ENCODE measurements at regions not wholly inside any gene's neighbourhood (a gene's known extent, or its start where the extent isn't known, plus 50 kb on each side); places are given as distances from the start of the nearest gene placed in this dataset.
A peak's percentile ranks its signal among the peaks of the same experiment; 100 is the strongest.

DNA sequence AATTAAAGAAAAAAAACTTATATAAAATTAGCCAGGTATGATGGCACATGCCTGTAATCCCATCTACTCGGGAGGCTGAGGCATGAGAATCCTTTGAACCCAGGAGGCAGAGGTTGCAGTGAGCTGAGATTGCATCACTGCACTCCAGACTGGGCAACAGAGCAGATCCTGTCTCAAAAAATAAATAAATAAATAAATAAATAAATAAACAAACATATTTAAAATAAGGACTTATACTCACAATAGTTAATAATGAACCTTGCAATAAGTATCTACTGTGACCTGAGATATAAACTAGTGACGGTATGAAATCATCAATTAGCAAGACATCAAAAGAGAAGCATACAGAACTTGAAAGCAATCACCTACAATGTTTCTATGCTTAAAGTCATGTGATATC is 548.4 kb upstream of the JARID2 start:
- Mint-ChIP-seq H3K4me3 (no peak overlapping the region), H3K27ac (no peak overlapping the region), H3K36me3 (ENCODE audit: low read depth) (peaks cover 4% of the 10 kb centered on the region), H3K27me3 (peaks cover 6% of the 10 kb centered on the region), H3K4me1 (no peaks in the 10 kb centered on the region)
- H3K9me3 ChIP-seq (ENCODE audit: control insufficient read depth, low read length, poor library complexity, severe bottlenecking) = no peaks in the 10 kb centered on the region
- DNase-seq (no peak), ATAC-seq (no peak)

DNA sequence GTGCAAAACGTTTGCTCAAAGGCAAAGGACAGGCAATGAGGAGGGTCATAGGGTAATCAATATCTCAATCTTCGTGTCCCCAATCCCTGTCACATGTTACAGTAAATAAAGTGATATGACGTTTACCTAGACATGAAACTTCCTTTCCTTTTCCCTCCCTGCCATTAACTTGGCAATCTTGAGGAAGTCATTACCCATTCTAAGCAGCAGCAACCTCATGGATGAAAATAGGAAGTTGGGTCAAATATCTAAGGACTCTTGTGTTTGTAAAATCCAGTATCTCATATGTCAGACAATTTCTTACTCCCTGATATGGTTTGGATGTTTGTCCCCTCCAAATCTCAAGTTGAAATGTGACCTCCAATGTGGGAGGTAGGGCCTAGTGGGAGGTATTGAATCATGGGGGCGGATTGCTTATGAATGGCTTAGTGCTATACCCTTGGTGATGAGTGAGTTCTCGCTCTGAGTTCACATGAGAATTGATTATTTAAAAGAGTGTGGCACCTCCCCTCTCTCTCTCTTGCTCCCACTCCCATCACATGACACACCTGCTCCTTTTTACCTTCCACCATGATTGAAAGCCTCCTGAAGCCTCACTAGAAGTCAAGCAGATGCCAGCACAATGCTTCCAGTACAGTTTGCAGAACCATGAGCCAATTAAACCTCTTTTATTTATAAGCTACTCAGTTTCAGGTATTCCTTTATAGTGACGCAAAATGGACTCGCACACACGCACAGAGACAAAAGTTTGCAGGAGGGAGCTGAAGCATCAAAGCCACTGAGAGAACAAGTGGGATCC is 545.9 kb upstream of the JARID2 start:
- ATAC-seq (no peak), DNase-seq (no peak)
- H3K27ac Mint-ChIP-seq = no peak overlapping the region
- H3K4me3 Mint-ChIP-seq = no peak overlapping the region
- H3K27me3 Mint-ChIP-seq = peaks cover 6% of the 10 kb centered on the region
- H3K9me3 ChIP-seq (ENCODE audit: control insufficient read depth, low read length, poor library complexity, severe bottlenecking) = no peaks in the 10 kb centered on the region
- H3K4me1 Mint-ChIP-seq = peaks cover 2% of the 10 kb centered on the region
- H3K36me3 Mint-ChIP-seq (ENCODE audit: low read depth) = peaks cover 4% of the 10 kb centered on the region

DNA sequence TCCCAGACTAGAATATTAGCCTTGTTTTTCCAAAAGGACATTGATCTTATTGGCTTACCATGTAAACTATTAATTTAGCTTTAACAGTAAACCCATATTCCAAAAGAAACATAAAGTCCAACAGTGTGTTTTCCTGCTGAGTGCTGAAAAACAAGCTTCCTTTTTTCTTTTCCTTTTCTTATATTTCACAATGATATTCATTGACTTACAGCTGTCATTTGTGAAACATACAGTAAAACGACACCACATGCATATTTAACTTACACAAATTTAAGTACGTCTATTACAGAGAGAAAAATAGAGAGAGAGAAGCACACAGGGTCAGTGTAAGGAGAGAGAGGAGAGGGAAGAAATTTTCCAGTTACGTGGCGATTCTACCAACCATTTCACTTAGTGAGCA is 543.9 kb upstream of the JARID2 start:
- H3K4me1 Mint-ChIP-seq = peaks cover 9% of the 10 kb centered on the region
- ATAC-seq (no peak), DNase-seq (no peak)
- H3K4me3 Mint-ChIP-seq = no peak overlapping the region
- no peaks in the 10 kb centered on the region for H3K27me3 Mint-ChIP-seq
- H3K9me3 ChIP-seq (ENCODE audit: control insufficient read depth, low read length, poor library complexity, severe bottlenecking) = no peaks in the 10 kb centered on the region
- no peaks in the 10 kb centered on the region for H3K36me3 Mint-ChIP-seq (ENCODE audit: low read depth)
- H3K27ac Mint-ChIP-seq = peak overlapping the region; percentile 59

DNA sequence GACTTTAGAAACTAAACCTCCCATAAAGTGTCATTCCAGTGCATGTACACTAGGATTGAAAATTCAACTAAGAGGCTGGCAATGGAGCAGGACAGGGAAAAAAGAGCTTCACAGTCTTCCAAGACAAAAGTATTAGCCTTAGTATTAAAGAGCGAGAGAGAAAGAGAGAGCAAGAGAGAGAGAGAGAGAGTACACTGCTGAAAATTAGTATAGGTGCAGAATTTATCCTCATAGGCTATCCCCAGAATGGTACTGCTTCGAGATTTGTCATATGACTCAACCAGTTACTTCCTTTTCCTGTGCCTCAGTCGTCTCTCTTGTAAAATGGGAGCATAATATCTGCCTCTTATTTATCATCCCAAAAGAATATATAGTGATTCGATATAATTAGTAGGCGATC is 543.2 kb upstream of the JARID2 start:
- no peaks in the 10 kb centered on the region for H3K27me3 Mint-ChIP-seq
- H3K9me3 ChIP-seq (ENCODE audit: control insufficient read depth, low read length, poor library complexity, severe bottlenecking) = no peaks in the 10 kb centered on the region
- no peak for ATAC-seq
- H3K4me3 Mint-ChIP-seq = no peak overlapping the region
- no peak overlapping the region for H3K27ac Mint-ChIP-seq
- peaks cover 12% of the 10 kb centered on the region for H3K4me1 Mint-ChIP-seq
- DNase-seq = no peak
- no peaks in the 10 kb centered on the region for H3K36me3 Mint-ChIP-seq (ENCODE audit: low read depth)

DNA sequence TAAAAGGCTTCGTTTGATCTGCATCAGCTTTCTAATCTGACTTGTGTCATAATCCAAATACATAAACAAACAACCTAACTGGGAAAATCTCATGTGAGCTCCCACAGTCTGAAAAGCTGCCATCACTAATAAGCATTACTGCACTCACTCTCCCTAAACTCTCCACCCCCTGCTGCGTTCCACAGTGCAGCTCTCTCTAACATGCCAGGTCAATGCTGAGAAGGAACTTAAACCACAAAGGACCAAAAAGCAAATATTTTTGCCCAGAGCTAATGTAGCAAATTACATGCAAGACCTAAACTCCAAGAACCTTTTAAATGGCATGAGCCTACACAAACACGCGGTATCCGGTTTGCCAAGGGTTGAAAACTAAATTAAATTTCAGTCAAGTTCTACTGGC is 542.3 kb upstream of the JARID2 start:
- DNase-seq (no peak), ATAC-seq (no peak)
- no peaks in the 10 kb centered on the region for H3K9me3 ChIP-seq (ENCODE audit: control insufficient read depth, low read length, poor library complexity, severe bottlenecking)
- peaks cover 12% of the 10 kb centered on the region for H3K4me1 Mint-ChIP-seq
- H3K4me3 Mint-ChIP-seq = no peak overlapping the region
- no peaks in the 10 kb centered on the region for H3K27me3 Mint-ChIP-seq
- no peaks in the 10 kb centered on the region for H3K36me3 Mint-ChIP-seq (ENCODE audit: low read depth)
- H3K27ac Mint-ChIP-seq = no peak overlapping the region

DNA sequence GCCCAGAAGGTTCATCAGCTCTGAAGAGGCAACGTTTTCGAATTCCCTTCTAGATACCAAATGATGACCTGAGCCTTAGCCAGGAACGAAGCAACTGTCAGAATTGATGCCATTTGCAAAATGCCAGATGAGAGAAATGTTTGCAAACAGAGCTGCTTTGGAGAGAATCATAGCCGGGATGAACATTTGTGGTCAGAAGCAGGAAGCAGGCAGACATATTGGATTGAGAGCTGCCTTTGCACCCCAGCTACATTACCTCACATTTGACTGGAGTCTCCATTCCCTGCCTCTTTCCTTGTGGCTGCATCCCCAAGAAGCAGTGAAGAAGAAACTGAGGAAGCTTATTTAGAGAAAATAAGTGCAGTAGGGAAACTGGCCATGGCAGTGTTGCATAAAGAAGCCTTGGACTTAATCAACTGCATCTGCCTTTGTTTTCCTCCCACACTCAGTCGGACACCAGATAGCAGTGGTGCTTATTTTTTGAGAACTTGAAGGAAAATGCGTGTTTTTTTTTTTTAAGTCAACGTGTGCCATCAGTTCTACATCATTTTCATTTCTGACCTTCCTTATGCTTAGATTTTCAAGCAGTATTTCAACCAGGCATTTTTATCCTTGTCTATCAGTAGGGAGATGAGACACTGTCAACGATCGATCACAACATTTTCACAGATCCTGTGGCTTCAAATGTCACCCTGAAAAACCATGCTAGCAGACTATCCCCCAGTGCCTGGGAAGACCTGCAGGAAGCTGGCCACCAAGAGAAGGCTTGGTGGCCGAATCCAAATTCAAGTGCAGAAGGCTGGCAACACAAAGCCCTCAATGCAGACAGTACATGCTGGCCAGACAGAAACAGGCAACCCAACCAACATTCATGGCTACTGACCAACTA is 541.2 kb upstream of the JARID2 start:
- H3K27ac Mint-ChIP-seq = peak overlapping the region; percentile 17

DNA sequence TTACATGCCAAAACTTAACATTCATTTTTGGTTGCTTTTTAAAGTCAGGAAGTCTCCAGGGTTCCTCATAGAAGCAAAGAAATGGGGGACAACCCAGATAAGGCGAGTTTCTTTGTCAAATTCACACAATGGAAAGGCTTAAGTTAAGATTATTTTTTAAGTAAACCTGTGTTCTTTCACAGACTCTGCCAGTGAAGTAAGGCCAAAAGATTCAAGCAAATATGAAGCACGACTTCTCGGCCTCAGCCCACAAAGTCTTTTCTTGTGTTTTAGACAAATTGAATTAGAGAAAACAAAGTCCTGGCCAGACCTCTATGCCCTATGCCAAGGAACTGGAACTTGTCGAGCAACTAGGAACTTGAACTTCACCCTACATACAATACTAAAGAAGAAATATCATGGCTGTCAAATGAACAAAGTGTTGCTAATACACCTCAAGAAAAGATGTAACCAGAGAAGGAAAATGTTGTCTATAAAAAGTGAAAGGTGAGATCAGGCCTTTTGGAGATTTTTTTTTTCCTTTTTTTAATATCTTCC is 540.0 kb upstream of the JARID2 start:
- no peak overlapping the region for H3K27ac Mint-ChIP-seq
- no peaks in the 10 kb centered on the region for H3K36me3 Mint-ChIP-seq (ENCODE audit: low read depth)
- H3K9me3 ChIP-seq (ENCODE audit: control insufficient read depth, low read length, poor library complexity, severe bottlenecking) = no peaks in the 10 kb centered on the region
- ATAC-seq (no peak), DNase-seq (no peak)
- no peaks in the 10 kb centered on the region for H3K27me3 Mint-ChIP-seq
- peaks cover 12% of the 10 kb centered on the region for H3K4me1 Mint-ChIP-seq
- no peak overlapping the region for H3K4me3 Mint-ChIP-seq

More for the DNA sequence above, 541.2 kb upstream of the JARID2 start:
- no peaks in the 10 kb centered on the region for H3K9me3 ChIP-seq (ENCODE audit: control insufficient read depth, low read length, poor library complexity, severe bottlenecking)
- no peaks in the 10 kb centered on the region for H3K27me3 Mint-ChIP-seq
- peaks cover 12% of the 10 kb centered on the region for H3K4me1 Mint-ChIP-seq
- DNase-seq = no peak
- H3K4me3 Mint-ChIP-seq = no peak overlapping the region
- no peak for ATAC-seq
- no peaks in the 10 kb centered on the region for H3K36me3 Mint-ChIP-seq (ENCODE audit: low read depth)

DNA sequence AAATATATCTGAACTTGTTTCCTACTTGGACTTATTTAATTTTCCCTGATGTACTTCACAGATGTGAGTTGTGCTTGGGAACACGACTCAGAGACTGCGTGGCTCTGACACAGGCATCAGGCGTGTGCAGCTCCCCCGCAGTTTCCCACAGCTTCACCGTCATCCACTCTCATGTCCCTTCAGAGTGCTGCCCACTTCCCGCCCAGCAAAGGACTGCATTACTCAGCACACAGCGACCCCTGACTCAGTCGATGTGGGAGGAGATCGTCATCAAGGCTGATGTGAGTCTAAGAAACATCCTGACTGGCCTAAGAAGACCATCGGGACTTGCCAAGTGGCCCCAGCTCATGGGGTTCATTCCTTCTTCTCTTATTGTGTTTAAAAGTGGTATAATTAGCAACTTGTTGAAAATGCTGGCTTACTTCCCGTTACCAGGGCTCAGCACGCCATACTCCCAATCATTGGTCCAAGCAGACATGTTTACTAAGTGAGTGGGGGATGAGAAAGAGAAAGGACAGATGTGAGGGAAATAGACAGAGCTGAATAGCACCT is 539.4 kb upstream of the JARID2 start:
- no peak for DNase-seq
- H3K9me3 ChIP-seq (ENCODE audit: control insufficient read depth, low read length, poor library complexity, severe bottlenecking) = no peaks in the 10 kb centered on the region
- peak; percentile 59 for ATAC-seq
- H3K4me3 Mint-ChIP-seq = peak overlapping the region; percentile 15
- H3K36me3 Mint-ChIP-seq (ENCODE audit: low read depth) = no peaks in the 10 kb centered on the region
- no peaks in the 10 kb centered on the region for H3K27me3 Mint-ChIP-seq
- H3K4me1 Mint-ChIP-seq = peaks cover 17% of the 10 kb centered on the region
- H3K27ac Mint-ChIP-seq = peak overlapping the region; percentile 12

DNA sequence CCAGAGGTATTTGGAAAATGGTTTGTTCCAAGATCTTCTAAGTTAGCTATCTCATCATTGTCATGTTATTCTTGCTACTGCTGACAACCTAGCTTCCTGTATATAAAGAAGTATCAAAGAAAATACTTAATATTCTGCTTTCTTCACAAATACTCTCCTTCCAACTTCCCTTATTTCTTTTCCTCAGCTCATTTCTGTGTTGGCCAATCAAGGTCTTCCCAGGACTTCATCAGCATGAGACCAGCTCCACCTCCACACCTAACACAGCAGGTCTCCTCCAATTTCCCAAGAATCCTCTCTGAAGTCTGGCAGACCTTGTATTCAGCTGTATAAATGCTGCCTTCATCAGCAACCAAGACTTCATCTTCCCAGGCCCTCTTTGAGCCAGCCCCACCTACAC is 538.6 kb upstream of the JARID2 start:
- H3K36me3 Mint-ChIP-seq (ENCODE audit: low read depth) = no peaks in the 10 kb centered on the region
- H3K27me3 Mint-ChIP-seq = no peaks in the 10 kb centered on the region
- H3K27ac Mint-ChIP-seq = peak overlapping the region; percentile 29
- peaks cover 17% of the 10 kb centered on the region for H3K4me1 Mint-ChIP-seq
- no peaks in the 10 kb centered on the region for H3K9me3 ChIP-seq (ENCODE audit: control insufficient read depth, low read length, poor library complexity, severe bottlenecking)
- DNase-seq (no peak), ATAC-seq (no peak)
- H3K4me3 Mint-ChIP-seq = peak overlapping the region; percentile 3

DNA sequence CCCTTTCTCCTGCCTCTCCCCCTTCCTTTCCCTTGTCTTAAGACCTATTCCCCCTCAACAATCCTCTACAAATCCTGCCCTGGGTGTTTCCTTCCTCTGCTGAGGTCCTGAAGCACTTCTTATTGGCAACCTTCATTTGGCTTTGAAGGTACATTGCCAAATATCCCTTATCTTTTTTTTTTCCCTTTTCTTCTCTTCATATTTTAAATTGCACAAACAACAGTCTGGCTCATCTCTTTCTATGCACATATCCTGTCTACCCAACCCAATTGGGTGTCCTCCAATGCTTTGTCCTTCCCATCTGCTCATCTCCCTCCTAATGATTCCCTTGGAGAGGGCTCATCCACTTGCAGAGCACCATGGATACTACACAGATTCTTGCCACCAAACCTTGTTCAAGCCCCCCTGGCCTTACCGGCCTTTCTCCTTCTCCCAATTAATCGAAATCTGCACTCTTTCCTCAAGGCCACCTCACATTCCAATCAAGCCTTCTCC is 537.9 kb upstream of the JARID2 start:
- H3K27ac Mint-ChIP-seq = peak overlapping the region; percentile 29
- DNase-seq (no peak), ATAC-seq (no peak)
- no peaks in the 10 kb centered on the region for H3K27me3 Mint-ChIP-seq
- H3K36me3 Mint-ChIP-seq (ENCODE audit: low read depth) = no peaks in the 10 kb centered on the region
- H3K4me1 Mint-ChIP-seq = peaks cover 15% of the 10 kb centered on the region
- H3K9me3 ChIP-seq (ENCODE audit: control insufficient read depth, low read length, poor library complexity, severe bottlenecking) = no peaks in the 10 kb centered on the region
- H3K4me3 Mint-ChIP-seq = peak overlapping the region; percentile 4

DNA sequence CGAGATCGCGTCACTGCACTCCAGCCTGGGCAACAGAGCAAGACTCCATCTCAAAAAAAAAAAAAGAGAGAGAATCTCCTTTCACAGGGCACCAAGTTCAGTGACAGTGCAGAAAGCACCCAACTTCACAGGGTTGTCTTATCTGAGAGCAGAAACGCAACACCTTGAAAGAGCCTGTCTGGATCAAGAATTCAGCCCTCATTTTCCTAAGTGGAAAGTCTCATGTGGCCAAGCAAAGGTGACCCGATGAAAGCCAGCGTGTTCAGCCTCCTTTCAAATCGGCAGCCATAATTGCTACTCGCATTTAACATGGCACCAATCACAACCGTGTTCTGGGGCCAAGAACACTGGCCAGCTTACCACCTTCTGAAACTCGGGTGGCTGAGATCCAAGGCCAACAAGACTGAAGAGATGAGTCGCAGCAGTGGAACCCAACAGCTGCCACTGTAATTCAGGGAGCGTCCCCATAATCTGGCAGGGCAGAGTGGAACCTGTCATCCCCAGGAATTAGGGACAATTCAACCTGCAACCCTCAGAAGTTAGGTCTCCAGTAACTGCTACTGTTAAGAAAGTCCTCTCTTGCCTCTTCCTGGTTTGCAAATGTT is 536.7 kb upstream of the JARID2 start:
- H3K27me3 Mint-ChIP-seq = peaks cover 7% of the 10 kb centered on the region
- no peaks in the 10 kb centered on the region for H3K36me3 Mint-ChIP-seq (ENCODE audit: low read depth)
- H3K4me1 Mint-ChIP-seq = peaks cover 17% of the 10 kb centered on the region
- no peak overlapping the region for H3K4me3 Mint-ChIP-seq
- H3K27ac Mint-ChIP-seq = no peak overlapping the region
- ATAC-seq (no peak), DNase-seq (no peak)
- H3K9me3 ChIP-seq (ENCODE audit: control insufficient read depth, low read length, poor library complexity, severe bottlenecking) = no peaks in the 10 kb centered on the region

DNA sequence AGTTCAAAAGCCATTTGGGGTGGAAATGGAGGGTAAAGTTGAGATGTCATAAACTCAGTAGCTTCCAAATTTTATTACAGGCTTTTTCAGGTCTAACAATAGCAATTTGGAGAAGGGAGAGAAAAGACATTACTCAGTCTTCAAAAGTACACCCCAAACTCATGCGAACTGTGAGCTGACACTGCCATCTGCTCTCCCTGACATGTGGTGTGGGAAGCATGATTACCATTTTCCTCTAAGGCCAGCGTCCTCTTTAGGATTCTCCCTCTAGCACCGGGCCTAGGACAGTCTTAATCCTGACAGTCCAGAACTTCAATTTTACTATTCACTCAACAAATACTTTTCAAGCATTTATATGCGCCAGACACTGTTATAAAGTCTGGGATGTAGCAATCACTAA is 536.0 kb upstream of the JARID2 start:
- H3K9me3 ChIP-seq (ENCODE audit: control insufficient read depth, low read length, poor library complexity, severe bottlenecking) = no peaks in the 10 kb centered on the region
- H3K27me3 Mint-ChIP-seq = peaks cover 7% of the 10 kb centered on the region
- no peak overlapping the region for H3K4me3 Mint-ChIP-seq
- peaks cover under 1% of the 10 kb centered on the region for H3K36me3 Mint-ChIP-seq (ENCODE audit: low read depth)
- no peak for ATAC-seq
- peaks cover 20% of the 10 kb centered on the region for H3K4me1 Mint-ChIP-seq
- DNase-seq = no peak
- no peak overlapping the region for H3K27ac Mint-ChIP-seq

DNA sequence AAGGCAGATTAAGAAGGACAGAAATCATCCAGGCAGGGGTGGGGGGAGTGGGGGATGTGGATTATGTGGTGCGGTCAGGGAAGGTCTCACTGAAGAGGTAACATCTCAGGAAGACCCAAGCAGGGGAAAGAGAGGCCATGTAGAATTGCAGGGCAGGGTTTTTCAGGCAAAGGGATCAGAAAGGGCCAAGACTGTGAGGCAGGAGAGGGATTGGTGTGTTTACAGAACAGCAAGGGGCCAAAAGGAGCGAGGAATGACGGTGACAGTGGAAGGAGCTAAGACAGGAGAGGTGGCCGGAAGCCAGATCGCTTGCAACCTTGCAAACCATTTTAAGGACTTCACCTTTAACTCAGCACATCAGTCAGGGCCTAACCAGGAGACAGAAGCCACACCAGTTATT is 535.4 kb upstream of the JARID2 start:
- no peak for ATAC-seq
- H3K4me3 Mint-ChIP-seq = no peak overlapping the region
- no peaks in the 10 kb centered on the region for H3K9me3 ChIP-seq (ENCODE audit: control insufficient read depth, low read length, poor library complexity, severe bottlenecking)
- H3K36me3 Mint-ChIP-seq (ENCODE audit: low read depth) = peaks cover 3% of the 10 kb centered on the region
- H3K27ac Mint-ChIP-seq = peak overlapping the region; percentile 94
- DNase-seq = no peak
- H3K4me1 Mint-ChIP-seq = peaks cover 24% of the 10 kb centered on the region
- peaks cover 7% of the 10 kb centered on the region for H3K27me3 Mint-ChIP-seq
